OCI-LY3 (cell line): ENCODE measurements at regions not wholly inside any gene's neighbourhood (a gene's known extent, or its start where the extent isn't known, plus 50 kb on each side); places are given as distances from the start of the nearest gene placed in this dataset.

Source experiments
- EZH2phosphoT487 ChIP-seq: fragments of 200-600 bp; shearing (Covaris generic); IDR thresholded peaks from 2 replicates; pipeline ENCODE4 v1.6.1; 2018; ENCODE audit warnings: antibody characterized with exemption, mixed run types, low read depth
- TF ChIP-seq, protein P1 (sequence below): fragments of 200-600, 300-600 bp; sonication (generic); IDR thresholded peaks from 2 replicates; pipeline ENCODE4 v1.5.1; 2014; ENCODE audit warnings: antibody characterized with exemption, low read length, low read depth

DNA sequence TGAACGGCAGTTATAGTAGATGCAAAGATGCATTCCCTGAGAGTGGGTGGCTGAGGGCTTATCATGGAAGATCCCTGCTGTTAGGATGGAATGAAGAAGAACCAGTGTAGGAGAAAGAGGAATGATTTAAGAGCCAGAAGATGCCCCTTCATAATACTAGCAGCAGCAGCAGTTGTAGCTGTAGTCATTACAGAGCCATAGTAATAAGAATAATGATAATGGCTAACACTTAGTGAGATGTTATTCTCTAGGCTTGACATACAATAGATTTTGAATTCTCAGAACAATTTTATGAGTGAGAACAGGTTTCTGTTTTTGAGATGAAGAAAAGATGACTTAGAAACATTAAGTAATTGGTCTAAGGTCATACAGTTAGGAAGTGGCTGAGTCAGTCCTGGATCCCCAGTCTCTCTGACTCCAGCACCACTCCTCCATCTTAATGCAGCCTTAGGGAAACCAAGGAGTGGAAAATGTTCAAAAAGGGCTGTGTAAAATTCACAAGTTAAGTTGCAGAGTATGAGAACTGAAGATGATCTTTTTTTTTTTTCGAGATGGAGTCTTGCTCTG is 459.4 kb upstream of the SGCD start:
- TF ChIP-seq, protein P1, sequence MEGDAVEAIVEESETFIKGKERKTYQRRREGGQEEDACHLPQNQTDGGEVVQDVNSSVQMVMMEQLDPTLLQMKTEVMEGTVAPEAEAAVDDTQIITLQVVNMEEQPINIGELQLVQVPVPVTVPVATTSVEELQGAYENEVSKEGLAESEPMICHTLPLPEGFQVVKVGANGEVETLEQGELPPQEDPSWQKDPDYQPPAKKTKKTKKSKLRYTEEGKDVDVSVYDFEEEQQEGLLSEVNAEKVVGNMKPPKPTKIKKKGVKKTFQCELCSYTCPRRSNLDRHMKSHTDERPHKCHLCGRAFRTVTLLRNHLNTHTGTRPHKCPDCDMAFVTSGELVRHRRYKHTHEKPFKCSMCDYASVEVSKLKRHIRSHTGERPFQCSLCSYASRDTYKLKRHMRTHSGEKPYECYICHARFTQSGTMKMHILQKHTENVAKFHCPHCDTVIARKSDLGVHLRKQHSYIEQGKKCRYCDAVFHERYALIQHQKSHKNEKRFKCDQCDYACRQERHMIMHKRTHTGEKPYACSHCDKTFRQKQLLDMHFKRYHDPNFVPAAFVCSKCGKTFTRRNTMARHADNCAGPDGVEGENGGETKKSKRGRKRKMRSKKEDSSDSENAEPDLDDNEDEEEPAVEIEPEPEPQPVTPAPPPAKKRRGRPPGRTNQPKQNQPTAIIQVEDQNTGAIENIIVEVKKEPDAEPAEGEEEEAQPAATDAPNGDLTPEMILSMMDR: no peak
- no peak for TF ChIP-seq EZH2phosphoT487
